Pancreas (tissue), 10 donors: ENCODE measurements at regions not wholly inside any gene's neighbourhood (a gene's known extent, or its start where the extent isn't known, plus 50 kb on each side); places are given as distances from the start of the nearest gene placed in this dataset.

Experiments used
- ATAC-seq, 4 donors: fragments of 200-7000 bp; cut with Tn5 transposase; one replicate each; pipeline versions ENCODE4 v1.8.0 to v1.9.1; 2020; ENCODE audit warnings: mild to moderate bottlenecking in 4 of 4, moderate library complexity in 4 of 4
- DNase-seq, 6 donors: peaks; one replicate each; pipeline ENCODE4 v3.0.0-alpha.2; 2020
- FAIRE-seq: peaks from 2 replicates; lab custom pipeline; 2012; peaks lifted over from hg19 to GRCh38; lab: Jason Lieb, UNC
- H3K27ac ChIP-seq, 4 donors: fragments of 200-600 bp; sonication (generic); 1 replicate in 3 of 4; 2 replicates in 1 of 4; pipeline versions ENCODE4 v1.5.0 to v1.8.0; 2020
- H3K27me3 ChIP-seq, 4 donors: fragments of 200-600 bp; one replicate each; pipeline ENCODE4 v1.8.0; 2021
- H3K36me3 ChIP-seq, 3 donors: fragments of 200-600 bp; sonication (generic) in 1 of 3; one replicate each; pipeline versions ENCODE4 v1.5.0 to v1.8.0; 2020 to 2021
- H3K4me1 ChIP-seq, 3 donors: fragments of 200-600 bp; one replicate each; pipeline ENCODE4 v1.8.0; 2021
- H3K4me3 ChIP-seq, 4 donors: fragments of 200-600 bp; sonication (generic) in 2 of 4; one replicate each; pipeline versions ENCODE4 v1.5.0 to v1.8.0; 2020 to 2021
- H3K9me3 ChIP-seq, 4 donors: fragments of 200-600 bp; one replicate each; pipeline ENCODE4 v1.8.0; 2021
- CTCF ChIP-seq, 4 donors: fragments of 200-600 bp; sonication (generic) in 3 of 4; IDR thresholded peaks; one replicate each; pipeline versions ENCODE4 v1.5.0 to v1.8.0; 2021; ENCODE audit warnings: antibody characterized with exemption in 4 of 4
- WGBS, 2 donors: extraction: QIAGEN DNeasy Blood & Tissue Kit; methylation state at CpG; one replicate each; pipeline ENCODE4 v1.1.7; 2013; 5-methylcytosine and 5-hydroxymethylcytosine counted together
- intact Hi-C, 3 donors: fragments of 100-400 bp; cut with DNase I; formaldehyde crosslinking; loops; one replicate each; pipeline versions ENCODE4 v1.11.1 to v1.14.2; 2022
- donor health status: healthy with polysubstance abuse.
- donor health status: DM: no; HTN: no; CAD: no; lungs with moderate emphysema.
- donor health status: DM: no; HTN: no; CAD: no.
- donor health status: control.
- donor health status: control.
- donor health status: Bipolar disorder and iron deficiency.
- donor health status: DM: yes; HTN: yes; CAD: no.
- donor health status: DM: no; HTN: no; CAD: no.
- donor health status: DM: no; HTN: no; CAD: no.
- donor health status: DM: yes; HTN: yes; CAD: no.

- Histone ChIP-seq H3K9me3 (no peaks in the 10 kb centered on the region), H3K4me3 (no peak overlapping the region), H3K27me3 (no peaks in the 10 kb centered on the region), H3K27ac (no peak overlapping the region), H3K4me1 (no peaks in the 10 kb centered on the region), H3K36me3 (no peaks in the 10 kb centered on the region)
- no peak for FAIRE-seq
- TF ChIP-seq CTCF (IDR thresholded peaks at IDR 0.05) = no peak
- intact Hi-C loops = no loop called here
- ATAC-seq = no peak
- no peak for DNase-seq
- WGBS, 2 donors = 46 to 48% methylated on average over 1 of the region's 1 CpG
Measured at GRCh38 chr21:15558884-15559283, 170.9 kb upstream of the USP25 start.

GRCh38 chr21:15559660-15560059 lies 170.1 kb upstream of the USP25 start:
- FAIRE-seq (no peak), ATAC-seq (no peak), DNase-seq (no peak)
- intact Hi-C loops = no loop called here
- Histone ChIP-seq H3K4me1 (no peaks in the 10 kb centered on the region), H3K9me3 (no peaks in the 10 kb centered on the region), H3K4me3 (no peak overlapping the region), H3K36me3 (no peaks in the 10 kb centered on the region), H3K27me3 (no peaks in the 10 kb centered on the region), H3K27ac (no peak overlapping the region)
- WGBS, 2 donors = 72 to 83% methylated on average over 2 of the region's 2 CpGs
- TF ChIP-seq CTCF (IDR thresholded peaks at IDR 0.05) = no peak

GRCh38 chr21:15560383-15561056 lies 169.3 kb upstream of the USP25 start:
- no peak for DNase-seq
- TF ChIP-seq CTCF (IDR thresholded peaks at IDR 0.05) = no peak
- Histone ChIP-seq H3K27me3 (no peaks in the 10 kb centered on the region), H3K27ac (no peak overlapping the region), H3K36me3 (no peaks in the 10 kb centered on the region), H3K9me3 (no peaks in the 10 kb centered on the region), H3K4me1 (no peaks in the 10 kb centered on the region), H3K4me3 (no peak overlapping the region)
- ATAC-seq = no peak
- no peak for FAIRE-seq
- 81 to 84% methylated on average over 6 of the region's 6 CpGs for WGBS, 2 donors
- intact Hi-C loops = no loop called here

GRCh38 chr21:15562748-15563147 lies 167.0 kb upstream of the USP25 start:
- ATAC-seq (no peak), FAIRE-seq (no peak), DNase-seq (no peak)
- Histone ChIP-seq H3K4me3 (no peak overlapping the region), H3K4me1 (no peaks in the 10 kb centered on the region), H3K9me3 (no peaks in the 10 kb centered on the region), H3K27me3 (no peaks in the 10 kb centered on the region), H3K27ac (no peak overlapping the region), H3K36me3 (no peaks in the 10 kb centered on the region)
- no peak for TF ChIP-seq CTCF (IDR thresholded peaks at IDR 0.05)
- intact Hi-C loops = no loop called here

- no peak overlapping the region for H3K4me3 ChIP-seq
- FAIRE-seq (no peak), ATAC-seq (peak; percentile 48 to 72 (median 62)), DNase-seq (no peak)
- intact Hi-C loops = no loop called here
- WGBS, 2 donors = 24 to 28% methylated on average over 4 of the region's 4 CpGs
- no peaks in the 10 kb centered on the region for H3K9me3 ChIP-seq
- H3K4me1 ChIP-seq = no peaks in the 10 kb centered on the region
- H3K27me3 ChIP-seq = no peaks in the 10 kb centered on the region
- H3K27ac ChIP-seq = no peak overlapping the region
- H3K36me3 ChIP-seq = no peaks in the 10 kb centered on the region
- TF ChIP-seq CTCF (IDR thresholded peaks at IDR 0.05) = no peak
Measured at GRCh38 chr21:15564907-15565306, 164.9 kb upstream of the USP25 start.
